ENCODE measurements at regions not wholly inside any gene's neighbourhood (a gene's known extent, or its start where the extent isn't known, plus 50 kb on each side); places are given as distances from the start of the nearest gene placed in this dataset.

- no peak for DNase-seq
Observed at GRCh38 chr12:34386016-34386415, 363.7 kb downstream of the ALG10 start.

DNA sequence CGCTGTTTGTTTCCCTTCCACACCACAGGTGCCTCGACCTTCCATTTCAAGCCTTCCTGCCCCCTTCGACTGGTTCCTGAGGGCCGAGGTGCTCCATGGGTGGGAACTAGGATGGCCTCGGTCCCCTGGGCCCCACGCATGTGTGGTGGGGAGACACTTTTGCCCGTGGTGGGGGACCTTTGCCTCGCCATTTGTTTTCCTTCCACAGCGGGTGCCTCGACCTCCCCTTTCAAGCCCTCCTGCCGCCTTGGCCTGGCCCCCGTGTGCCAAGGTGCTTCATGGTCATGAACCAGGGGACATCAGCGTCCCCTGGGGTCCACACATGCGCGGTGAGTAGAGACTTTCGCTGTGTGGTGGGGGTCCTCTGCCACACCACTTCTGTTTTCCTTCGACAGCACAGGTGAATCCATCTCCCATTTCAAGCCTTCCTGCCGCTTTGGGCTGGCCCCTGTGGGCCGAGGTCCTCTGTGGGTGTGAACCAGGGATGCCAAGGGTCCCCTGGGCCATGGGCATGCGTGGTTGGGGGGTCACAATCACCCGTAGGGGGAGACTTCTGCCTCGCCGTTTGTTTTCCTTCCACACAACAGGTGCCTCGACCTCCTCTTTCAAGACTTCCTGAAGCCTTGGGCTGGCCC lies 364.4 kb downstream of the ALG10 start:
- no peak for DNase-seq

DNA sequence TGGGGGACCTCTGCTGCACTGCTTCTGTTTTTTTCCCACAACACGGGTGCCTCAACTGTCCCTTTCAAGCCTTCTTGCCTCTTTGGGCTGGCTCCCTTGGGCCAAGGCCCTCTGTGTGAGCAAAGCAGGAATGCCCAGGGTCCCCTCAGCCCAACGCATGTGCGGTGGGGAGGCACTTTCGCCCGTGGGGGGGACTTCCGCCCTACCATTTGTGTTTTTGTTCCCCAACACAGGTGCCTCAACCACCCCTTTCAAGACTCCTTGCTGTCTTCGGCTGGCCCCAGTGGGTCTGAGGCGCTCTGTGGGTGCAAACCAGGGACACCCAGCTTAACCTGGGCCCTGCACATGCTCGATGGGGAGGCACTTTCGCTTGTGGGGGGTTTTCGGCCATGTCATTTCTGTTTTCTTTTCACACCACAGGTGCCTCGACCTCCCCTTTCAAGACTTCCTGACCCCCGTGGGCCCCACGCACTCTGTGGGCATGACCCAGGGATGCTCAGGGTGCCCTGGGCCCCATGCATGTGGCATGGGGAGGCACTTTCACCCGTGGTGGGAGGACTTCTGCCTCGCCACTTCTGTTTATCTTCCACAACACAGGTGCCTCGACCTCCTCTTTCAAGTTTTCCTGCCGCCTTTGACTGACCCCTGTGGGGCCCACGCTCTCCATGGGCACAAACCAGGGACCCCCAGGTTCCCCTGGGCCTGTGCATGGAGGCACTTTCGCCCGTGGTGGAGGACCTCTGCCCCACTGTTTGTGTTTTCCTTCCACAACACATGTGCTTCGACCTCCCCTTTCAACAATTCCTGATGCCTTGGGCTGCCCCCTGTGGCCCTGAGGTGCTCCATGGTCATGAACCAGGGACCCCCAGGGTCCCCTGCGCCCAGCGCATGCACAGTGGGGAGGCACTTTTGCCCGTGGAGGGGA lies 365.7 kb downstream of the ALG10 start:
- DNase-seq = no peak

DNA sequence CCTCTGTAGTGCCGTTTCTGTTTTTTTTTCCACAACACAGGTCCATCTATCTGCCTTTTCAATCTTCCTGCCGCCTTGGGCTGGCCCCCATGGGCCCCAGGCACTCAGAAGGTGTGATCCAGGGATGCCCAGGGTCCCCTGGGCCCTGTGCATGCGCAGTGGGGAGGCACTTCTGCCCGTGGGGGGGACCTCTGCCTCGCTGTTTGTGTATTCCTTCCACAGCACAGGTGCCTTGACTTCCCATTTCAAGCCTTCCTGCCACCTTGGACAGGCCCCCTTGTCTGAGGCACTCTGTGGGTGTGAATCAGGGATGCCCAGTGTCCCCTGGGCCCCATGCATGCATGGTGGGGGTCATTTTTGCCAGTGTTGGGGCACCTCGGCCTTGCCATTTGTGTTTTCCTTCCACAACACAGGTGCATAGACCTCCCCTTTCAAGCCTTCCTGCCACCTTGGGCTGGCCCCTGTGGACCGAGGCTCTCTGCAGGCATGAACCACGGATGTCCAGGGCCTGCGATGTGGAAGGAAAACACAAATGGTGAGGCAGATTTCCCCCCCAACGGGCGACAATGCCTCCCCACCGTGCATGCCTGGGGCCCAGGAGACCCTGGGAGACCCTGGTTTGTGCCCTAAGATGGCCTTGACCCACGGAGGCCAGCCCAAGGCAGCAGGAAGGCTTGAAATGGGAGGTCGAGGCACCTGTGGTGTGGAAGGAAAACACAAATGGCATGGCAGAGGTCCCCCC lies 366.5 kb downstream of the ALG10 start:
- no peak for DNase-seq

GRCh38 chr12:34389378-34390170 lies 367.3 kb downstream of the ALG10 start:
- no peak for DNase-seq

DNA sequence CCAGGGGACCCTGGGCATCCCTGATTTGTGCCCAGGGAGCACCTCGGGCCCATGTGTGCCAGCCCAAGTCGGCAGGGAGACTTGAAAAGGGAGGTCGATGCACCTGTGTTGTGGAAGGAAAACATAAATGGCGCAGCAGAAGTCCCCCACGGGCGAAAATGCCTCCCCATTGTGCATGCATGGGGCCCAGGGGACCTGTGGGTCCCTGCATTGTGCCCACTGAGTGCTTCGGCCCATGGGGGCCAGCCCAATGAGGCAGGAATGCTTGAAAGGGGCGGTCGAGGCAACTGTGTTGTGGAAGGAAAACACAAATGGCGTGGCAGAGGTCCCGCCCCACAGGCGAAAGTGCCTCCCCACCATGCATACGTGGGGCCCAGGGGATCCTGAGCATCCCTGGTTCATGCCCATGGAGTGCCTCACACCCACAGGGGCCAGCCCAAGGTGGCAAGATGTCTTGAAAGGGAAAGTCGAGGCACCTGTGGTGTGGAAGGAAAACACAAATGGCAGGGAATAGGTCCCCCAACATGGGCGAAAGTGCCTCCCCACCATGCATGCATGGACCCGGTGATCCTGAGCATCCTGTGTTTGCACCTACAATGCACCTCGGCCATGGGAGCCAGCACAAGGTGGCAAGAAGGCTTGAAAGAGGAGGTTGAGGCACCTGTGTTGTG lies 368.0 kb downstream of the ALG10 start:
- DNase-seq = no peak

GRCh38 chr12:34390846-34391700 lies 368.8 kb downstream of the ALG10 start:
- no peak for DNase-seq

DNA sequence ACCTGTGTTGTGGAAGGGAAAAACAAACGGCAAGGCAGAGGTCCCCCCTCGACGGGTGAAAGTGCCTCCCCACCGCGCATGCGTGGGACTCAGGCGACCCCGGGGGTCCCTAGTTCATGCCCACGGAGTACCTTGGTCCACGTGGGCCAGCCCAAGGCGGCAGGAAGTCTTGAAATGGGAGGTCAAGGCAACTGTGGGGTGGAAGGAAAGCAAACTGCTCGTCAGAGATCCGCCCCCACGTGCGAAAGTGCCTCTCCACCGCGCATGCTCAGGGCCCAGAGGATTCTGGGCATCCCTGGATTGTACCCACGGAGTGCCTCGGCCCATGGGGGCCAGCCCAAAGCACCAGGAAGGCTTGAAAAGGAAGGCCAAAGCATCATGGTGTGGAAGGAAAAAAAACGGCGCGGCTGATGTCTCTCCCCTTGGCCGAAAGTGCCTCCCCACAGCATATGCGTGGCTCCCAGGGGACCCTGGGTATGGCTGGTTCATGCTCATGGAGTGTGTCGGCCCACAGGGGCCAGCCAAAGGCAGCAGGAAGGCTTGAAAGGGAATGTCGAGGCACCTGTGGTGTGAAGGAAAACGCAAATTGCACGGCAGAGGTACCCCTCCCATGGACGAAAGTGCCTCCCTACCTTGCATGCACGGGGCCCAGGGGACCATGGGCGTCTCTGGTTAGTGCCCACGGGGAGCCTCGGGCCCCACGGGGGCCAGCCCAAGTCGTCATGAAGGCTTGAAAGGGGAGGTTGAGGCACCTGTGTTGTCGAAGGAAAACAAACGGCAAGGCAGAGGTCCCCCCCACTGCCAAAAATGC lies 369.7 kb downstream of the ALG10 start:
- no peak for DNase-seq

DNA sequence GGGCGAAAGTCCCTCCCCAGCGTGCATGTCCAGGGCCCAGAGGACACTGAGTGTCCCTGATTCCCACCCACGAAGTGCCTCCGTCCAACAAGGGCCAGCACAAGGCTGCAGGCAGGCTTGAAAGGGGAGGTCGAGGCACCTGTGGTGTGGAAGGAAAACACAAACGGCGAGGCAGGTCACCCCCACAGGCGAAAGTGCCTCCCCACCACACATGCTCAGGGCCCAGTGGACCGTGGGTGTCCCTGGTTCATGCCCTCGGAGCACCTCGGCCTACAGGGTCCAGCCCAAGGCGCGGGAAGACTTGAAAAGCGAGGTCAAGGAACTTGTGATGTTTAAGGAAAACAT lies 370.4 kb downstream of the ALG10 start:
- DNase-seq = peak in 1 of 2 donors; percentile 1

- DNase-seq = peak in 1 of 2 donors; percentile 0
Observed at GRCh38 chr12:34393086-34393820, 371.0 kb downstream of the ALG10 start.

DNA sequence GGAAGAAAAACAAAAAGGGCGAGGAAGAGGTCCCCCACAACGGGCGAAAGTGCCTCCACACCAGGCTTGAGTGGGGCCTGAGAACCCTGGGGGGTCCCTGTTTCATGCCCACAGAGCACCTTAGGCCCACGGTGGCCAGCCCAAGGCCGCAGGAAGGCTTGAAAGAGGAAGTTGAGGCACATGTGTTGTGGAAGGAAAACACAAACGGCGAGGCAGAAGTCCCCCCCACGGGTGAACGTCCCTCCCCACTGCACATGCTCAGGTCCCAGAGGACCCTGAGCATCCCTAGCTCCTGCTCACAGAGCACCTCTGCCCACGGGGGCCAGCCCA lies 371.5 kb downstream of the ALG10 start:
- peak in 1 of 2 donors; percentile 1 for DNase-seq

GRCh38 chr12:34394211-34395055 lies 372.1 kb downstream of the ALG10 start:
- DNase-seq = peak in 1 of 2 donors; percentile 1

- DNase-seq = peak in 1 of 2 donors; percentile 0
Observed at GRCh38 chr12:34395056-34396005, 373.0 kb downstream of the ALG10 start.

DNA sequence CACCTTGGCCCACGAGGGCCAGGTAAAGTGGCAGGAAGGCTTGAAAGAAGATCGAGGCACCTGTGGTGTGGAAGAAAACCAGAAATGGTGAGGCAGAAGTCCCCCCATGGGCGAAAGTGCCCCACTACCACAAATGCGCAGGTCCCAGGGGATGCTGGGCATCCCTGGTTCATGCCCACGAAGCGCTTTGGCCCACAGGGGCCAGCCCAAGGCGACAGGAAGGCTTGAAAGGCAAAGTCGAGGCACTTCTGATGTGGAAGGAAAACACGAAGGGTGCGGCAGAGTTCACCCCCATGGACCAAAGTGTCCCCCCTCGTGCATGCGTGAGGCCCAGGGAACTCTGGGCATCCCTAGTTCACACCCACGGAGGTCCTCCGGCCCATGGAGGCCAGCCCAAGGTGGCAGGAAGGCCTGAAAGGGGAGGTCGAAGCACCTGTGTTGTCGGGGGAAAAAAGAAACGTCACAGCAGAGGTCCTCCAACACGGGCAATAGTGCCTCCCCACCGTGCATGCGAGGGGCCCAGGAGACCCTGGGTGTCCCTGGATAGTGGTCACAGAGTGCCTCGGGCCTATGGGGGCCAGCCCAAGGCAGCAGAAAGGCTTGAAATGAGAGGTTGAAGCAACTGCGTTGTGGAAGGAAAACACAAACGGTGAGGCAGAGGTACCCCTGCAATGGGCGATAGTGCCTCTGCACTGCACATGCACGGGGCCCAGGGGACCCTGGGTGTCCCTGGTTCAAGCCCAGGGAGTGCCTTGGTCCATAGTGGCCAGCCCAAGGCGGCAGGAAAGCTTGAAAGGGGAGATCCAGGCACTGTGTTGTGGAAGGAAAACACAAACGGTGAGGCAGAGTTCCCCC lies 373.9 kb downstream of the ALG10 start:
- DNase-seq = peak in 1 of 2 donors; percentile 0

- DNase-seq = peak in 1 of 2 donors; percentile 0
Observed at GRCh38 chr12:34396861-34397590, 374.7 kb downstream of the ALG10 start.

Measured in CD4-positive, alpha-beta T cell treated with Interferon alpha-2 for 1 hour (primary cell).